ENCODE measurements at regions not wholly inside any gene's neighbourhood (a gene's known extent, or its start where the extent isn't known, plus 50 kb on each side); places are given as distances from the start of the nearest gene placed in this dataset.

GRCh38 chr12:132392389-132393244, 63.2 kb upstream of the GALNT9 start:
- DNase-seq: no peak

- no peak for DNase-seq
Measured at GRCh38 chr12:132391326-132392041, 62.1 kb upstream of the GALNT9 start.

GRCh38 chr12:132390287-132391076, 61.1 kb upstream of the GALNT9 start:
- DNase-seq: no peak

GRCh38 chr12:132389526-132390286, 60.3 kb upstream of the GALNT9 start:
- DNase-seq: no peak

- no peak for DNase-seq
Measured at GRCh38 chr12:132389026-132389425, 59.6 kb upstream of the GALNT9 start.

GRCh38 chr12:132388379-132389015, 59.1 kb upstream of the GALNT9 start:
- DNase-seq: no peak

- DNase-seq: no peak
Measured at GRCh38 chr12:132386926-132387497, 57.6 kb upstream of the GALNT9 start.

- no peak for DNase-seq
Measured at GRCh38 chr12:132385923-132386751, 56.7 kb upstream of the GALNT9 start.

GRCh38 chr12:132384916-132385774, 55.8 kb upstream of the GALNT9 start:
- DNase-seq: no peak

GRCh38 chr12:132380641-132381040, 51.3 kb upstream of the GALNT9 start:
- no peak for DNase-seq

GRCh38 chr12:132379996-132380395, 50.6 kb upstream of the GALNT9 start:
- no peak for DNase-seq

- no peak for DNase-seq
Measured at GRCh38 chr12:132379576-132379975, 50.2 kb upstream of the GALNT9 start.
